Dermis microvascular lymphatic vessel endothelial cell (primary cell): ENCODE measurements at regions not wholly inside any gene's neighbourhood (a gene's known extent, or its start where the extent isn't known, plus 50 kb on each side); places are given as distances from the start of the nearest gene placed in this dataset.
A peak's percentile ranks its signal among the peaks of the same experiment; 100 is the strongest.
"Not testable (repeated sequence)": the region's sequence is repeated elsewhere in the genome, so short reads cannot be mapped to it uniquely, and the experiment has no call there.

Experiments
- DNase-seq, 2 donors: peaks; one replicate each; pipeline versions ENCODE4 v3.0.0 to v3.0.0-alpha.2; 2010; ENCODE audit warnings: low read depth in 2 of 2

- DNase-seq, result no peak
Observed at GRCh38 chr6:34646714-34647113, 49.9 kb downstream of the ILRUN start.

- DNase-seq, result no peak
Observed at GRCh38 chr6:34645627-34646026, 50.9 kb downstream of the ILRUN start.

- DNase-seq, result no peak
Observed at GRCh38 chr6:34644716-34645115, 51.9 kb downstream of the ILRUN start.

- no peak for DNase-seq
Observed at GRCh38 chr6:34642427-34642826, 54.1 kb downstream of the ILRUN start.

- not testable (repeated sequence) for DNase-seq
Observed at GRCh38 chr6:34640074-34640849, 56.3 kb downstream of the ILRUN start.

- DNase-seq, result no peak
Observed at GRCh38 chr6:34638834-34639736, 57.5 kb downstream of the ILRUN start.

GRCh38 chr6:34633785-34634184 is 62.8 kb downstream of the ILRUN start:
- no peak for DNase-seq

GRCh38 chr6:34633256-34633655 is 63.3 kb downstream of the ILRUN start:
- no peak for DNase-seq

- DNase-seq, result peak; percentile 88 to 92
Observed at GRCh38 chr6:34630040-34630439, 66.5 kb downstream of the ILRUN start.

- no peak for DNase-seq
Observed at GRCh38 chr6:34627296-34627695, 69.3 kb downstream of the ILRUN start.

- no peak for DNase-seq
Observed at GRCh38 chr6:34618430-34619182, 62.5 kb upstream of the SPDEF start.

- DNase-seq, result no peak
Observed at GRCh38 chr6:34617231-34617630, 61.1 kb upstream of the SPDEF start.

- DNase-seq, result no peak
Observed at GRCh38 chr6:34616227-34616585, 60.1 kb upstream of the SPDEF start.

GRCh38 chr6:34615574-34616226 is 59.6 kb upstream of the SPDEF start:
- DNase-seq, result no peak

- DNase-seq, result peak in 1 of 2 donors; percentile 53
Observed at GRCh38 chr6:34610819-34611477, 54.8 kb upstream of the SPDEF start.

GRCh38 chr6:34608321-34609091 is 52.4 kb upstream of the SPDEF start:
- DNase-seq, result no peak

- DNase-seq, result no peak
Observed at GRCh38 chr6:34606477-34607265, 50.5 kb upstream of the SPDEF start.
